ENCODE measurements at regions not wholly inside any gene's neighbourhood (a gene's known extent, or its start where the extent isn't known, plus 50 kb on each side); places are given as distances from the start of the nearest gene placed in this dataset.

DNA sequence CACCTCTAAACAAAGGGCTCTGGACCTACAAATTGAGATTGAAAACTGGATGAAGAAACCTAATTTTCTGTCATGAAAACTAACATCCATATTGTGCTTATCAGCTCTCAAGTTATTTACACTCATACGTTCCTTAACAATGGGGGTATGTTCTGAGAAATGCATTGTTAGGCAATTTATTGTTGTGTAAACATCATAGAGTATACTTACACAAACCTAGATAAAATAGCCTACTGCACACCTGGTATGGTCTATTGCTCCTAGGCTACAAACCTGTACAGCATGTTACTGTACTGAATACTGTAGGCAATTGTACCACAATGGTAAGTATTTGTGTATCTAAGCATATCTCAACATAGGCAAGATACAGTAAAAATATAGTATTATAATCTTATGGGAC lies 191.4 kb downstream of the TM2D1 start:
- no peak overlapping the region for H3K18ac ChIP-seq (ENCODE audit: low read depth, low read length)
- in situ Hi-C loops (cut with MboI; ENCODE audit: low sequenced_read_pairs) = no loop called here

More for the DNA sequence above, 191.4 kb downstream of the TM2D1 start:
- Histone ChIP-seq H2BK20ac (ENCODE audit: low read depth, low read length) (no peak overlapping the region), H4K5ac (ENCODE audit: low read depth, low read length) (no peak overlapping the region), H3K36me3 (ENCODE audit: control insufficient read depth, insufficient read depth, low read length) (no peaks in the 10 kb centered on the region), H2BK120ac (ENCODE audit: low read depth, low read length) (no peak overlapping the region), H3K23ac (ENCODE audit: low read depth, low read length) (no peak overlapping the region), H3K79me1 (ENCODE audit: low read depth in 1 of 2, low read length in 2 of 2) (no peaks in the 10 kb centered on the region), H3K14ac (replicated peaks; ENCODE audit: low read depth, low read length) (no peak overlapping the region), H3K56ac (ENCODE audit: extremely low read depth, insufficient read depth, low read length) (no peak overlapping the region), H3K4me1 (ENCODE audit: control insufficient read depth, insufficient read depth, low read length) (no peaks in the 10 kb centered on the region), H4K8ac (ENCODE audit: low read depth in 2 of 2, low read length in 2 of 2) (no peak overlapping the region), H2AK9ac (replicated peaks; ENCODE audit: low read depth, low read length, poor library complexity) (no peak overlapping the region), H2BK15ac (ENCODE audit: low read depth, low read length) (no peak overlapping the region), H3K9me3 (ENCODE audit: control insufficient read depth, insufficient read depth, low read length) (no peaks in the 10 kb centered on the region), H3K4me2 (ENCODE audit: low read depth, low read length) (no peak overlapping the region), H2AK5ac (ENCODE audit: low read depth, low read length) (no peak overlapping the region), H3K27ac (ENCODE audit: insufficient read depth, low read length) (no peak overlapping the region), H4K20me1 (ENCODE audit: insufficient read depth, low read length) (no peaks in the 10 kb centered on the region), H3K27me3 (ENCODE audit: control insufficient read depth, insufficient read depth, low read length) (no peaks in the 10 kb centered on the region), H4K91ac (ENCODE audit: insufficient read depth, low read depth, low read length) (no peak overlapping the region), H2AFZ (replicated peaks; ENCODE audit: low read length, poor library complexity) (no peak overlapping the region), H3K4ac (ENCODE audit: low read depth, low read length) (no peak overlapping the region), H2BK5ac (ENCODE audit: low read depth, low read length, poor library complexity, severe bottlenecking) (no peak overlapping the region), H3K9me1 (ENCODE audit: insufficient read depth, low read length) (no peaks in the 10 kb centered on the region), H3K4me3 (ENCODE audit: insufficient read depth, low read depth, low read length) (no peak overlapping the region), H3K9ac (ENCODE audit: low read depth, low read length) (no peak overlapping the region)
- no CpG with 5 or more reads among the region's 1 CpG for WGBS, 2 experiments (ENCODE audit: extremely low coverage in 2 of 2, insufficient read length in 1 of 2)
- POLR2A ChIA-PET (ENCODE audit: unreplicated experiment) = no interaction called here
- no TSS peak for BruUV-seq (replicated peaks)
- dilution Hi-C loops (cut with HindIII; ENCODE audit: low sequenced_read_pairs, unreplicated experiment) = no loop called here
- intact Hi-C loops (cut with micrococcal nuclease) = no loop called here
- no peak for TF ChIP-seq FOS (IDR thresholded peaks at IDR 0.05; ENCODE audit: low read depth, low read length)
- no peak for TF ChIP-seq POLR2A (IDR thresholded peaks at IDR 0.05; ENCODE audit: low read depth, low read length)
- no peak for TF ChIP-seq MAFK (IDR thresholded peaks at IDR 0.05; ENCODE audit: low read depth, low read length)
- TF ChIP-seq MAZ (IDR thresholded peaks at IDR 0.05; ENCODE audit: borderline replicate concordance, low read depth, low read length) = no peak
- TF ChIP-seq CHD1 (IDR thresholded peaks at IDR 0.05; ENCODE audit: low read depth, low read length) = no peak
- no peak for TF ChIP-seq SMC3 (IDR thresholded peaks at IDR 0.05; ENCODE audit: low read depth, low read length)
- no peak for TF ChIP-seq MXI1 (IDR thresholded peaks at IDR 0.05; ENCODE audit: borderline replicate concordance, low read depth, low read length)
- no peak for TF ChIP-seq ELK1 (IDR thresholded peaks at IDR 0.05; ENCODE audit: borderline replicate concordance, low read depth, low read length)
- no peak for TF ChIP-seq RFX5 (IDR thresholded peaks at IDR 0.05; ENCODE audit: low read depth, low read length)
- TF ChIP-seq BHLHE40 (IDR thresholded peaks at IDR 0.05; ENCODE audit: low read depth, low read length) = no peak
- no peak for TF ChIP-seq RCOR1 (IDR thresholded peaks at IDR 0.05; ENCODE audit: insufficient replicate concordance, low read length)
- no peak for TF ChIP-seq RAD21 (IDR thresholded peaks at IDR 0.05; ENCODE audit: low read length)
- CTCF ChIA-PET = no interaction called here
- no peak for DNase-seq
- ATAC-seq (ENCODE audit: low read depth) = no peak
